ENCODE measurements at regions not wholly inside any gene's neighbourhood (a gene's known extent, or its start where the extent isn't known, plus 50 kb on each side); places are given as distances from the start of the nearest gene placed in this dataset.

GRCh38 chr2:120963997-120964705, 228.5 kb downstream of the GLI2 start:
- 21% methylated on average over 12 of the region's 12 CpGs for WGBS (ENCODE audit: insufficient coverage, insufficient replicate concordance, low lambda C conversion rate, missing lambda C conversion rate)

More at GRCh38 chr2:120963997-120964705, 228.5 kb downstream of the GLI2 start:
- no peaks in the 10 kb centered on the region for H3K36me3 ChIP-seq (ENCODE audit: control insufficient read depth in 2 of 2, insufficient read depth in 2 of 2, low read length in 1 of 2)
- H3K9me3 ChIP-seq (replicated peaks; ENCODE audit: control insufficient read depth, insufficient read depth, low read length), result no peaks in the 10 kb centered on the region
- RAD21 ChIA-PET (ENCODE audit: unreplicated experiment), result no interaction called here
- DNase-seq (ENCODE audit: low read depth, low spot score) (no peak), ATAC-seq (no peak), FAIRE-seq (no peak)
- CTCF ChIA-PET, result no interaction called here
- H4K20me1 ChIP-seq (ENCODE audit: control insufficient read depth, insufficient read depth), result no peaks in the 10 kb centered on the region
- SMC1A ChIA-PET (ENCODE audit: uncharacterized antibody, unreplicated experiment), result no interaction called here
- POLR2A ChIA-PET, result no interaction called here
- no peak for TF ChIP-seq REST (IDR thresholded peaks at IDR 0.05; ENCODE audit: low read depth, low read length)
- TF ChIP-seq MAX (IDR thresholded peaks at IDR 0.05; ENCODE audit: low read depth, low read length), result no peak
- no peak for TF ChIP-seq TCF12 (IDR thresholded peaks at IDR 0.05; ENCODE audit: low read depth, low read length)
- TF ChIP-seq BMI1 (IDR thresholded peaks at IDR 0.05; ENCODE audit: borderline replicate concordance), result no peak
- no peak for TF ChIP-seq TCF7 (IDR thresholded peaks at IDR 0.05; ENCODE audit: borderline replicate concordance)
- TF ChIP-seq KLF5 (IDR thresholded peaks at IDR 0.05; ENCODE audit: partially characterized antibody), result no peak
- no peak for TF ChIP-seq BCL3 (IDR thresholded peaks at IDR 0.05; ENCODE audit: borderline replicate concordance, insufficient read depth, low read depth, low read length, poor library complexity, severe bottlenecking)
- no peak for TF ChIP-seq RCOR1 (conservative IDR thresholded peaks at IDR 0.05; ENCODE audit: low read depth, low read length)
- no peak for TF ChIP-seq FOXK2 (IDR thresholded peaks at IDR 0.05)
- no peak for TF ChIP-seq STAT1 (conservative IDR thresholded peaks at IDR 0.05)
- TF ChIP-seq TAF1 (IDR thresholded peaks at IDR 0.05; ENCODE audit: borderline replicate concordance, low read depth, low read length), result no peak
- no peak for TF ChIP-seq HDAC2 (IDR thresholded peaks at IDR 0.05)
- no peak for TF ChIP-seq BHLHE40 (IDR thresholded peaks at IDR 0.05; ENCODE audit: borderline replicate concordance in 1 of 2, low read depth in 2 of 2, low read length in 1 of 2)
- no peak for TF ChIP-seq MEF2B (IDR thresholded peaks at IDR 0.05; ENCODE audit: partially characterized antibody, poor library complexity, severe bottlenecking)
- no peak overlapping the region for H3K9ac ChIP-seq (ENCODE audit: control insufficient read depth, insufficient read depth, low read length)
- no TSS peak for BruUV-seq (replicated peaks)
- no peaks in the 10 kb centered on the region for H3K79me2 ChIP-seq (ENCODE audit: control insufficient read depth, insufficient read depth, low read length)
- H3K4me2 ChIP-seq (ENCODE audit: control insufficient read depth, insufficient read depth), result no peak overlapping the region
- in situ Hi-C loops (cut with MboI) (no loop called here), intact Hi-C loops (cut with micrococcal nuclease; ENCODE audit: unreplicated experiment) (no loop called here)
- no peaks in the 10 kb centered on the region for H3K4me1 ChIP-seq (ENCODE audit: control insufficient read depth, insufficient read depth, low read length)
- H3K4me3 ChIP-seq, result no peak overlapping the region
- no peak overlapping the region for H2AFZ ChIP-seq (ENCODE audit: control insufficient read depth, low read depth, low read length)
- H3K27ac ChIP-seq (ENCODE audit: control insufficient read depth, insufficient read depth), result no peak overlapping the region
- no peaks in the 10 kb centered on the region; a peak in 2 of 4 replicates for H3K27me3 ChIP-seq (replicated peaks in 1 of 2; ENCODE audit: control insufficient read depth in 2 of 2, insufficient read depth in 2 of 2, low read length in 1 of 2)
